Nephron progenitor cell (in vitro differentiated cells): ENCODE measurements at regions not wholly inside any gene's neighbourhood (a gene's known extent, or its start where the extent isn't known, plus 50 kb on each side); places are given as distances from the start of the nearest gene placed in this dataset.

ENCODE experiments used
- DNase-seq: peaks from one replicate; pipeline ENCODE4 v3.0.0; 2021
- H3K27ac Mint-ChIP-seq: 2 replicates; pipeline ENCODE4 v1.8.0; 2021; ENCODE audit warnings: mild to moderate bottlenecking, moderate library complexity, mixed read lengths
- H3K27me3 Mint-ChIP-seq: 2 replicates; pipeline ENCODE4 v1.8.0; 2021; ENCODE audit warnings: mild to moderate bottlenecking, low read depth, mixed read lengths; ENCODE audit not compliant: poor library complexity
- H3K36me3 Mint-ChIP-seq: 2 replicates; pipeline ENCODE4 v1.8.0; 2021; ENCODE audit warnings: low read depth, mixed read lengths
- H3K4me1 Mint-ChIP-seq: 2 replicates; pipeline ENCODE4 v1.8.0; 2021; ENCODE audit warnings: mixed read lengths
- H3K4me3 Mint-ChIP-seq: 2 replicates; pipeline ENCODE4 v1.8.0; 2021; ENCODE audit warnings: mild to moderate bottlenecking, moderate library complexity, mixed read lengths
- H3K9me3 Mint-ChIP-seq: 2 replicates; pipeline ENCODE4 v1.8.0; 2021; ENCODE audit warnings: mild to moderate bottlenecking, moderate library complexity, mixed read lengths
- TF ChIP-seq, protein P1 (sequence below): fragments of 200-600 bp; sonication (generic); IDR thresholded peaks from 2 replicates; pipeline ENCODE4 v1.5.0; 2021; ENCODE audit warnings: antibody characterized with exemption

GRCh38 chr4:41318839-41319530 lies 62.3 kb downstream of the UCHL1 start:
- Mint-ChIP-seq H3K36me3 (no peaks in the 10 kb centered on the region), H3K4me3 (no peak overlapping the region), H3K27ac (peak overlapping the region; percentile 43)

DNA sequence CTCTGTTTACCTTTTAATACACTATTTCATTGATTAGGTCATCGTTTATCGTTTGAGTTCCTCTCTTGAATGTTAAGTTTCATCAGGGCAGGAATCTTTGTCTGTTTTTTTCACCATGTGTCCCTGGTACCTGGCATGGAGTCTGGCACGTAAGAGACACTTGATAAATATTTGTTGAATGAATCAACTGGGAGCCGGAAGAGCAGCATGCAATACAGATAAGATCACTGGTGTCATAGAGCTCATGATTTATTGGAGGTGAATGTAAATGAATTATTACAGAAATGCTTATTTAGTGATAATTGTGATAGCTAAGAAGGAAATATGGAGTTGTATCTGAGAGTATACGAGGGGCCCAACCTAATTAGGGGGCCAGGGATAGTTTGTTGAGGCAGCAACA lies 62.8 kb downstream of the UCHL1 start:
- Mint-ChIP-seq H3K27me3 (peaks cover 6% of the 10 kb centered on the region), H3K4me1 (peaks cover 7% of the 10 kb centered on the region), H3K36me3 (no peaks in the 10 kb centered on the region), H3K27ac (no peak overlapping the region), H3K4me3 (no peak overlapping the region), H3K9me3 (peaks cover 15% of the 10 kb centered on the region)
- DNase-seq, result no peak
- TF ChIP-seq, protein P1, sequence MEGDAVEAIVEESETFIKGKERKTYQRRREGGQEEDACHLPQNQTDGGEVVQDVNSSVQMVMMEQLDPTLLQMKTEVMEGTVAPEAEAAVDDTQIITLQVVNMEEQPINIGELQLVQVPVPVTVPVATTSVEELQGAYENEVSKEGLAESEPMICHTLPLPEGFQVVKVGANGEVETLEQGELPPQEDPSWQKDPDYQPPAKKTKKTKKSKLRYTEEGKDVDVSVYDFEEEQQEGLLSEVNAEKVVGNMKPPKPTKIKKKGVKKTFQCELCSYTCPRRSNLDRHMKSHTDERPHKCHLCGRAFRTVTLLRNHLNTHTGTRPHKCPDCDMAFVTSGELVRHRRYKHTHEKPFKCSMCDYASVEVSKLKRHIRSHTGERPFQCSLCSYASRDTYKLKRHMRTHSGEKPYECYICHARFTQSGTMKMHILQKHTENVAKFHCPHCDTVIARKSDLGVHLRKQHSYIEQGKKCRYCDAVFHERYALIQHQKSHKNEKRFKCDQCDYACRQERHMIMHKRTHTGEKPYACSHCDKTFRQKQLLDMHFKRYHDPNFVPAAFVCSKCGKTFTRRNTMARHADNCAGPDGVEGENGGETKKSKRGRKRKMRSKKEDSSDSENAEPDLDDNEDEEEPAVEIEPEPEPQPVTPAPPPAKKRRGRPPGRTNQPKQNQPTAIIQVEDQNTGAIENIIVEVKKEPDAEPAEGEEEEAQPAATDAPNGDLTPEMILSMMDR, result no peak

More at GRCh38 chr4:41318839-41319530, 62.3 kb downstream of the UCHL1 start:
- DNase-seq, result no peak
- H3K9me3 Mint-ChIP-seq, result peaks cover 15% of the 10 kb centered on the region
- peaks cover 6% of the 10 kb centered on the region for H3K27me3 Mint-ChIP-seq
- peaks cover 4% of the 10 kb centered on the region for H3K4me1 Mint-ChIP-seq
- TF ChIP-seq, protein P1, result no peak

GRCh38 chr4:41320278-41320677 lies 63.5 kb downstream of the UCHL1 start:
- Mint-ChIP-seq H3K36me3 (no peaks in the 10 kb centered on the region), H3K9me3 (peaks cover 15% of the 10 kb centered on the region), H3K4me1 (peaks cover 13% of the 10 kb centered on the region), H3K4me3 (no peak overlapping the region), H3K27me3 (peaks cover 6% of the 10 kb centered on the region), H3K27ac (no peak overlapping the region)
- TF ChIP-seq, protein P1, result no peak
- DNase-seq, result no peak

GRCh38 chr4:41320786-41321185 lies 64.1 kb downstream of the UCHL1 start:
- H3K27me3 Mint-ChIP-seq, result peaks cover 6% of the 10 kb centered on the region
- no peak overlapping the region for H3K27ac Mint-ChIP-seq
- TF ChIP-seq, protein P1, result no peak
- no peak overlapping the region for H3K4me3 Mint-ChIP-seq
- peaks cover 12% of the 10 kb centered on the region for H3K9me3 Mint-ChIP-seq
- H3K4me1 Mint-ChIP-seq, result peaks cover 14% of the 10 kb centered on the region
- no peaks in the 10 kb centered on the region for H3K36me3 Mint-ChIP-seq
- DNase-seq, result no peak

- Mint-ChIP-seq H3K27ac (no peak overlapping the region), H3K9me3 (peaks cover 11% of the 10 kb centered on the region), H3K4me1 (peaks cover 19% of the 10 kb centered on the region), H3K36me3 (no peaks in the 10 kb centered on the region), H3K4me3 (no peak overlapping the region), H3K27me3 (peaks cover 6% of the 10 kb centered on the region)
- TF ChIP-seq, protein P1, result no peak
- DNase-seq, result no peak
These were observed 64.7 kb downstream of the UCHL1 start for GRCh38 chr4:41321216-41321945.

DNA sequence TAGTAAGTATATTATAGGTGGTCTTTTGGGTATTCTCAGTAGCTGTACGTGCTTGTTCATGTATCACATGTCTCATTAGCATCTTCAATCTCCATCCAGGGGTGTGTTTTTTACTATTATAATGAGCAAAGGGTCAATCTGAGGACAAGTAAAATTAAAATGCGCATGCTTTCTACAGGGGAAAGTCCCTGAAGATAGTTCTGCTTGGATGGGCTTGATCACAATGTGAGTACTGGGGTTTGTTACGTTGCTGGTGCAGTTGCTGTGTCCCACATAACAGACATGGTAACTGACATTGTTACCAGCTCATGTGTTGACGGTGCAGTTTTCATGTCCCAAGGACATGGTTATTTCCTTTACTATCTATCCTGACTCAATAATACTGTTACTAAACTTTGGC lies 65.9 kb downstream of the UCHL1 start:
- peaks cover 19% of the 10 kb centered on the region for H3K4me1 Mint-ChIP-seq
- no peak for DNase-seq
- no peak overlapping the region for H3K4me3 Mint-ChIP-seq
- TF ChIP-seq, protein P1, result no peak
- H3K27me3 Mint-ChIP-seq, result peaks cover 5% of the 10 kb centered on the region
- no peak overlapping the region for H3K27ac Mint-ChIP-seq
- H3K9me3 Mint-ChIP-seq, result peaks cover 11% of the 10 kb centered on the region
- H3K36me3 Mint-ChIP-seq, result no peaks in the 10 kb centered on the region
